ENCODE measurements at regions not wholly inside any gene's neighbourhood (a gene's known extent, or its start where the extent isn't known, plus 50 kb on each side); places are given as distances from the start of the nearest gene placed in this dataset.

DNA sequence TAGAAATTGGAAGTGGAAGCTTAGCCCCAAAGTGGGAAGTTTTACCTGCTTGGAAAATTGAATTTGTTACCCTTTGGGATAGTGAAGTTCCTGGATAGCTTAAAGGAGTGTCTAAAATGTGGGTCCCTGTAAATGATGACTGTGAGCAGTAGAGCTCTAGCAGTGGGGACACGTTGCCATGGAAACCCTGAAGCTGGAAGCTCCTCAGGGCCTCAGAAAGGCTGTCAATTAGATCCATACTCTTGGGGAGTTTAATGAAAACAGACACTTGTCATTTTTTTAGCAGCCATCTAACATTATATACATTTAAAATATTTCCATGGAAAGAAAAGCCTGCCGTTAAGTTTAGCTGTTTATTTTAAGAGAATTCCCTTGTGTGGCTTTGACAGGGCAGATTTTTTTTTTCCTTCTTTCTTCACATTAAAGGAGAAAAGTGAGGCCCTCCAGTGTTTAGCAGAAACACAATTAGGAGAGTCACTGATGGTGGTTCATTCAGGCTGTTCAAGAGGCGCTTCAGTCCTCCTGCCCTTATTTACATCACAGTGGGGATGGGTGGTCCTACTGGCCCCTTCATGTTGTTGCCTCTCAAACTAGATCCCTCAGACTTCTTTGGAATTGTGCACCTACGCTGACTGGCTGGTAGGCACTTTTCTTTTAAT, 518.4 kb downstream of the CCSER2 start:
- Histone ChIP-seq H3K36me3 (ENCODE audit: control insufficient read depth in 2 of 3, insufficient read depth in 3 of 3, low read length in 3 of 3) (no peaks in the 10 kb centered on the region), H3K27me3 (ENCODE audit: control insufficient read depth in 2 of 2, insufficient read depth in 2 of 2, low read length in 2 of 2) (no peaks in the 10 kb centered on the region), H3K9me3 (ENCODE audit: control insufficient read depth in 2 of 3, low read length in 3 of 3) (no peaks in the 10 kb centered on the region), H3K27ac (ENCODE audit: low read depth, low read length) (no peak overlapping the region), H3K4me3 (ENCODE audit: low read length) (no peak overlapping the region), H3K4me1 (ENCODE audit: control insufficient read depth in 2 of 2, insufficient read depth in 2 of 2, low read length in 2 of 2) (no peaks in the 10 kb centered on the region)
- intact Hi-C loops (cut with micrococcal nuclease): loop anchor here in 1 of 2 donors (5.0 kb wide), 1 partner anchor 1531 kb away; no protein-coding TSS in a partner anchor
- ChIA-PET POLR2A (no interaction called here), CTCF (no interaction called here)
- Mint-ChIP-seq H3K27ac (no peak overlapping the region), H3K4me3 (no peak overlapping the region), H3K36me3 (no peaks in the 10 kb centered on the region), H3K4me1 (no peaks in the 10 kb centered on the region), H3K9me3 (peaks cover 0 to 7% (median 0%) of the 10 kb centered on the region in 11 donors), H3K27me3 (peaks cover 0 to 12% (median 8%) of the 10 kb centered on the region in 5 donors)
- no peak for ATAC-seq
- no peak for DNase-seq

GRCh38 chr10:84848967-84849366, 520.6 kb downstream of the CCSER2 start:
- Histone ChIP-seq H3K4me3 (ENCODE audit: low read length) (no peak overlapping the region), H3K27ac (ENCODE audit: low read depth, low read length) (no peak overlapping the region), H3K4me1 (ENCODE audit: control insufficient read depth in 2 of 2, insufficient read depth in 2 of 2, low read length in 2 of 2) (no peaks in the 10 kb centered on the region), H3K36me3 (ENCODE audit: control insufficient read depth in 2 of 3, insufficient read depth in 3 of 3, low read length in 3 of 3) (no peaks in the 10 kb centered on the region), H3K27me3 (ENCODE audit: control insufficient read depth in 2 of 2, insufficient read depth in 2 of 2, low read length in 2 of 2) (no peaks in the 10 kb centered on the region), H3K9me3 (ENCODE audit: control insufficient read depth in 2 of 3, low read length in 3 of 3) (no peaks in the 10 kb centered on the region)
- ATAC-seq (no peak), DNase-seq (no peak)
- H3K27me3 Mint-ChIP-seq: peaks cover 0 to 14% (median 8%) of the 10 kb centered on the region in 5 donors
- intact Hi-C loops (cut with micrococcal nuclease): loop anchor here in 1 of 2 donors (5.0 kb wide), 1 partner anchor 1528 kb away; no protein-coding TSS in a partner anchor
- CTCF ChIA-PET: no interaction called here
- no peak overlapping the region for H3K27ac Mint-ChIP-seq
- no peaks in the 10 kb centered on the region for H3K4me1 Mint-ChIP-seq
- no peak overlapping the region for H3K4me3 Mint-ChIP-seq
- peaks cover 0 to 7% (median 0%) of the 10 kb centered on the region in 11 donors for H3K9me3 Mint-ChIP-seq
- POLR2A ChIA-PET: no interaction called here
- H3K36me3 Mint-ChIP-seq: no peaks in the 10 kb centered on the region

GRCh38 chr10:84850826-84851225, 522.4 kb downstream of the CCSER2 start:
- peaks cover 0 to 7% (median 0%) of the 10 kb centered on the region in 11 donors for H3K9me3 Mint-ChIP-seq
- no peaks in the 10 kb centered on the region for H3K4me1 Mint-ChIP-seq
- no peak for DNase-seq
- no peaks in the 10 kb centered on the region for H3K36me3 Mint-ChIP-seq
- no peaks in the 10 kb centered on the region for H3K4me1 ChIP-seq (ENCODE audit: control insufficient read depth in 2 of 2, insufficient read depth in 2 of 2, low read length in 2 of 2)
- ATAC-seq: no peak
- peaks cover 0 to 11% (median 7%) of the 10 kb centered on the region in 5 donors for H3K27me3 Mint-ChIP-seq
- no peak overlapping the region for H3K27ac ChIP-seq (ENCODE audit: low read depth, low read length)
- POLR2A ChIA-PET: no interaction called here
- H3K4me3 Mint-ChIP-seq: no peak overlapping the region
- no peak overlapping the region for H3K4me3 ChIP-seq (ENCODE audit: low read length)
- H3K9me3 ChIP-seq (ENCODE audit: control insufficient read depth in 2 of 3, low read length in 3 of 3): no peaks in the 10 kb centered on the region
- no peak overlapping the region for H3K27ac Mint-ChIP-seq
- H3K36me3 ChIP-seq (ENCODE audit: control insufficient read depth in 2 of 3, insufficient read depth in 3 of 3, low read length in 3 of 3): no peaks in the 10 kb centered on the region
- CTCF ChIA-PET: no interaction called here
- H3K27me3 ChIP-seq (ENCODE audit: control insufficient read depth in 2 of 2, insufficient read depth in 2 of 2, low read length in 2 of 2): no peaks in the 10 kb centered on the region
- intact Hi-C loops (cut with micrococcal nuclease): no loop called here

GRCh38 chr10:84854439-84854838, 526.0 kb downstream of the CCSER2 start:
- Mint-ChIP-seq H3K4me1 (no peaks in the 10 kb centered on the region), H3K4me3 (no peak overlapping the region), H3K36me3 (no peaks in the 10 kb centered on the region), H3K9me3 (peaks cover 0 to 7% (median 1%) of the 10 kb centered on the region in 11 donors), H3K27ac (no peak overlapping the region), H3K27me3 (peaks cover 0 to 11% (median 7%) of the 10 kb centered on the region in 5 donors)
- Histone ChIP-seq H3K27ac (ENCODE audit: low read depth, low read length) (no peak overlapping the region), H3K4me3 (ENCODE audit: low read length) (no peak overlapping the region), H3K27me3 (ENCODE audit: control insufficient read depth in 2 of 2, insufficient read depth in 2 of 2, low read length in 2 of 2) (no peaks in the 10 kb centered on the region), H3K36me3 (ENCODE audit: control insufficient read depth in 2 of 3, insufficient read depth in 3 of 3, low read length in 3 of 3) (no peaks in the 10 kb centered on the region), H3K9me3 (ENCODE audit: control insufficient read depth in 2 of 3, low read length in 3 of 3) (no peaks in the 10 kb centered on the region), H3K4me1 (ENCODE audit: control insufficient read depth in 2 of 2, insufficient read depth in 2 of 2, low read length in 2 of 2) (no peaks in the 10 kb centered on the region)
- intact Hi-C loops (cut with micrococcal nuclease): no loop called here
- no peak for DNase-seq
- no peak for ATAC-seq
- POLR2A ChIA-PET: no interaction called here
- CTCF ChIA-PET: no interaction called here

DNA sequence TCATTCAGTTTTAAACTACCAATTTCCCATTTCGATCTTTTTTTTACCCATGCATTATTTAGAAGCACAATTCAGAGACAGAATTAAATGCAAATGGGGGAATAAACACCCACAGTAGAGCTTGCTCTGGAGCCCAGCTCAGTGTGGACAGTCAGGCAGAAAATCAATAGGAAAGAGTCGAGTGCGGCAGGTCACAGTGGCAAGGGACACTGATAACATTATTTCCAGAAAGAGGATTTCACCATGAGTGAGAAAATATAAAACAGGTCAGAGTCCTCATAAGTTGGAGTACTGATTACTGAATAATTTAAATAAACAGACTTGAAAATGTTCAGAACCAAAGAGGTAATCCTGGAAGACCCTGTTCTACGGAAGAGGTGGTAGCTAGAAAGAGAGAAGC, 532.5 kb downstream of the CCSER2 start:
- peaks cover 0 to 2% (median 0%) of the 10 kb centered on the region in 7 donors for H3K4me1 Mint-ChIP-seq
- Histone ChIP-seq H3K36me3 (ENCODE audit: control insufficient read depth in 2 of 3, insufficient read depth in 3 of 3, low read length in 3 of 3) (no peaks in the 10 kb centered on the region), H3K4me3 (ENCODE audit: low read length) (no peak overlapping the region), H3K9me3 (ENCODE audit: control insufficient read depth in 2 of 3, low read length in 3 of 3) (no peaks in the 10 kb centered on the region), H3K27me3 (ENCODE audit: control insufficient read depth in 2 of 2, insufficient read depth in 2 of 2, low read length in 2 of 2) (no peaks in the 10 kb centered on the region), H3K4me1 (ENCODE audit: control insufficient read depth in 2 of 2, insufficient read depth in 2 of 2, low read length in 2 of 2) (no peaks in the 10 kb centered on the region), H3K27ac (ENCODE audit: low read depth, low read length) (no peak overlapping the region)
- H3K27ac Mint-ChIP-seq: no peak overlapping the region
- no peak for DNase-seq
- H3K9me3 Mint-ChIP-seq: peaks cover 0 to 11% (median 3%) of the 10 kb centered on the region in 11 donors
- H3K27me3 Mint-ChIP-seq: peaks cover 0 to 19% (median 10%) of the 10 kb centered on the region in 5 donors
- POLR2A ChIA-PET: no interaction called here
- CTCF ChIA-PET: no interaction called here
- H3K4me3 Mint-ChIP-seq: no peak overlapping the region
- peaks cover 0 to 5% (median 0%) of the 10 kb centered on the region in 5 donors for H3K36me3 Mint-ChIP-seq
- ATAC-seq: no peak
- intact Hi-C loops (cut with micrococcal nuclease): no loop called here

GRCh38 chr10:84862551-84862950, 534.2 kb downstream of the CCSER2 start:
- no peak overlapping the region for H3K27ac ChIP-seq (ENCODE audit: low read depth, low read length)
- Mint-ChIP-seq H3K36me3 (peaks cover 0 to 14% (median 0%) of the 10 kb centered on the region in 5 donors), H3K4me3 (no peak overlapping the region), H3K4me1 (peaks cover 0 to 2% (median 0%) of the 10 kb centered on the region in 7 donors), H3K27me3 (peaks cover 0 to 27% (median 10%) of the 10 kb centered on the region in 5 donors), H3K27ac (no peak overlapping the region), H3K9me3 (peaks cover 0 to 22% (median 8%) of the 10 kb centered on the region in 11 donors)
- no peaks in the 10 kb centered on the region for H3K4me1 ChIP-seq (ENCODE audit: control insufficient read depth in 2 of 2, insufficient read depth in 2 of 2, low read length in 2 of 2)
- CTCF ChIA-PET: no interaction called here
- no peaks in the 10 kb centered on the region for H3K9me3 ChIP-seq (ENCODE audit: control insufficient read depth in 2 of 3, low read length in 3 of 3)
- POLR2A ChIA-PET: no interaction called here
- DNase-seq: no peak
- intact Hi-C loops (cut with micrococcal nuclease): no loop called here
- ATAC-seq: no peak
- no peaks in the 10 kb centered on the region for H3K36me3 ChIP-seq (ENCODE audit: control insufficient read depth in 2 of 3, insufficient read depth in 3 of 3, low read length in 3 of 3)
- H3K27me3 ChIP-seq (ENCODE audit: control insufficient read depth in 2 of 2, insufficient read depth in 2 of 2, low read length in 2 of 2): no peaks in the 10 kb centered on the region
- H3K4me3 ChIP-seq (ENCODE audit: low read length): no peak overlapping the region

- H3K27me3 Mint-ChIP-seq: peaks cover 0 to 33% (median 10%) of the 10 kb centered on the region in 5 donors
- ATAC-seq (no peak), DNase-seq (no peak)
- no peaks in the 10 kb centered on the region for H3K36me3 ChIP-seq (ENCODE audit: control insufficient read depth in 2 of 3, insufficient read depth in 3 of 3, low read length in 3 of 3)
- peaks cover 0 to 2% (median 0%) of the 10 kb centered on the region in 7 donors for H3K4me1 Mint-ChIP-seq
- no peak overlapping the region for H3K27ac Mint-ChIP-seq
- no peaks in the 10 kb centered on the region for H3K4me1 ChIP-seq (ENCODE audit: control insufficient read depth in 2 of 2, insufficient read depth in 2 of 2, low read length in 2 of 2)
- intact Hi-C loops (cut with micrococcal nuclease): no loop called here
- no peak overlapping the region for H3K4me3 Mint-ChIP-seq
- H3K27me3 ChIP-seq (ENCODE audit: control insufficient read depth in 2 of 2, insufficient read depth in 2 of 2, low read length in 2 of 2): no peaks in the 10 kb centered on the region
- H3K9me3 Mint-ChIP-seq: peaks cover 0 to 30% (median 9%) of the 10 kb centered on the region in 11 donors
- POLR2A ChIA-PET: no interaction called here
- no peak overlapping the region for H3K4me3 ChIP-seq (ENCODE audit: low read length)
- no peaks in the 10 kb centered on the region for H3K9me3 ChIP-seq (ENCODE audit: control insufficient read depth in 2 of 3, low read length in 3 of 3)
- CTCF ChIA-PET: no interaction called here
- peaks cover 0 to 14% (median 0%) of the 10 kb centered on the region in 5 donors for H3K36me3 Mint-ChIP-seq
- no peak overlapping the region for H3K27ac ChIP-seq (ENCODE audit: low read depth, low read length)
Measured at GRCh38 chr10:84863675-84864074, 535.3 kb downstream of the CCSER2 start.

Data from naive thymus-derived CD4-positive, alpha-beta T cell (primary cell).